ENCODE measurements at regions not wholly inside any gene's neighbourhood (a gene's known extent, or its start where the extent isn't known, plus 50 kb on each side); places are given as distances from the start of the nearest gene placed in this dataset.

DNA sequence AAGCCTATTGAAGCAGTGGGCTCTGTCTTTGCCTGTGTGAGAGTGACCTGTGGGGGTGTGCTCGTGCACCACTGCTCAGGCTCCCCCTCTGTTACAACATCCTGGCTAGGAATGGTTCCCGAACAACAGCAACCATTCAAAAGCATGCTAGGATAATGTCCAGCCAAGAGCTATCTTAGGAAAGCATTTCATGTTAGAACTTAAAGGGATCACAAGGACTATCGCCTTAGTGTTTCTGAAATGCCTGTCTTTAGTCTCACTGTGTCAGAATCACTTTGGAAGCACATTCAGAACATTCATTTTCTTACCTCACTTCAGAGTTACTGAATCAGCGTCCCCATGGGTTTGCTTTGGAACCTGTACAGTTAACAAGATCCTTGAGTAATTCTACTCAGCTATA, 134.9 kb upstream of the DSEL start:
- DNase-seq (ENCODE audit: low read depth in 3 of 3) = no peak

DNA sequence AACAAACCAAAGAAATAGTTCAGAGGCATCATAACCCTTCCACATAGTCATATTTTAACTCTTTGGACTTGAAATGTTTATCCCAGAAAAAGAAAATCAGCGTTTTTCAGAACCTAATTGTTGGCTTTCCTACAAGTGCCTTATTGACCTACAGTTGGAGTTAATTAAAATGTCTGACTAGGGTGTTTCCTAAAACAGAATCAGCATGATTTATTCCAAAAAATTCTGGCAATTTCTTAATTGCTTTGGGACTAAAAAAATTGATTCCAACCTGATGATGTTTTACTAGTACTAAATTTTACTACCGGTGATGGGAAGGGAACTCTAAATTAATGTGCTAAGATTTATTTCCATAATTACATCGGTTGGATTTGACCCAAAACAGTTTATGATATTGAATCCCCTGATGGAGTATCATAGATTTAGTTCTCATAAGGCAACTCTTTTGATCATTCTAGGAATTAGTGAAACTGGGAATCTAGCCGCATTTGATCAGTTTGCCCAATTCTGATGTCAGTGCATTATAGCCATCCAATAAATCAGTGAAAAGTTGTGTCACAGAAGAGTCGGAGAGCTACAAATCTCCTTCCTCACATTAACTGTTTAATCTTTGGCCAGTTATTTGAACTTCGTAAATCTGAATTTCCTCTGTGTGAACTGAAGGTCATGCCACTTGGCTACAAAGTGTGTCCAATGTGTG, 134.3 kb upstream of the DSEL start:
- no peak for DNase-seq (ENCODE audit: low read depth in 3 of 3)

DNA sequence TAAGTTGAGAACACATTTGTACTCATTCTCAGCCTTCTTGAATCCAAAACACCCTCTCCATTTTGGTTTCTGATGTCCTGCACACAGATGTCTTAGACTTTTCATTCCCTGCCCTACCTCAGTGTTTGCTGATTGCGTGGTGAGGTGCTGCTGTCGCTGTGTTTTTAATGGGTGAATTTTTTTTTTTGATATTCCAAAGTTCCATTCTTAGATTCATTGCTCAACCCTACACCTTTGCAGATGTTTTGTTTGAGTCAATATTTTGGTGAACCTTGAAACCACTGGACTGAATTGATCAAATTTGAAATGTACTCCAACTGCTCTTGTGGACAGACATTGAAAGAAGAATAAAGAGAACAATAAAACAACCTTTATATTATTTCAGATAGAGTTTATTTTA, 130.4 kb upstream of the DSEL start:
- no peak for DNase-seq (ENCODE audit: low read depth in 3 of 3)

DNA sequence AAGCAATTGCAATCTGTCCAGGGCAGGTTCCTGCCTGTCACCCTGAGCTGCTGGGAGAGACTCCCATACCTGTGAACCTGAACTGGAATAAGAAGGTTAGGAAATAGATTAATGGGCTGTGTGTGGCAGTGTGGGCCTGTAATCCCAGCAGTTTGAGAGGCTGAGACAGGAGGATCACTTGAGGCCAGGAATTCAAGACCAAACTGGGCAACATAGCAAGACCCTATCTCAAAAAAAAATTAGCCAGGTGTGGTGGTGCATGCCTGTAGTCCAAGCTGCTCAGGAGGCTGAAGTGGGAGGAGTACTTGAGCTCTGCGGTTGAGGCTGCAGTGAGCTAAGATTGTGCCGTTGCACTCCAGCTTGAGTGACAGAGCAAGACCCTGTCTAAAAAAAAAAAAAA, 127.7 kb upstream of the DSEL start:
- no peak for DNase-seq (ENCODE audit: low read depth in 3 of 3)

DNA sequence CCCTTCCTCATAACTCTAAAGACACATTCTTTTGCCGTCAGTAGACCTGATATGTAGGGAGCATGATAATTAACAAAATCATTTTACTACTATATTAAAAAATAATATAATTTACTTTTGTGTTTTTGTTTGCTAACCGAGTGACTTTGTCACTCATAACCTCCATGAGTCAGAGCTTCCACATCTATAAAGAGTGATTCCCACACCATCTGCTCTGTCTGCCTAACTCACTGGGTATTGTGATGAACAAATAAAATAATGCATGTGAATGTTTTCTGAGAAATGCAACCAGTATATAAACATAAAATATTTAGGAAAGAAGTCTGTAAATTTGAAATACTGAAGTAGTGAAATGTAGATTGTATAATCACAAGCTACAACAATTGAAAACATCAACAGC, 123.4 kb upstream of the DSEL start:
- DNase-seq (ENCODE audit: low read depth in 3 of 3) = no peak

DNA sequence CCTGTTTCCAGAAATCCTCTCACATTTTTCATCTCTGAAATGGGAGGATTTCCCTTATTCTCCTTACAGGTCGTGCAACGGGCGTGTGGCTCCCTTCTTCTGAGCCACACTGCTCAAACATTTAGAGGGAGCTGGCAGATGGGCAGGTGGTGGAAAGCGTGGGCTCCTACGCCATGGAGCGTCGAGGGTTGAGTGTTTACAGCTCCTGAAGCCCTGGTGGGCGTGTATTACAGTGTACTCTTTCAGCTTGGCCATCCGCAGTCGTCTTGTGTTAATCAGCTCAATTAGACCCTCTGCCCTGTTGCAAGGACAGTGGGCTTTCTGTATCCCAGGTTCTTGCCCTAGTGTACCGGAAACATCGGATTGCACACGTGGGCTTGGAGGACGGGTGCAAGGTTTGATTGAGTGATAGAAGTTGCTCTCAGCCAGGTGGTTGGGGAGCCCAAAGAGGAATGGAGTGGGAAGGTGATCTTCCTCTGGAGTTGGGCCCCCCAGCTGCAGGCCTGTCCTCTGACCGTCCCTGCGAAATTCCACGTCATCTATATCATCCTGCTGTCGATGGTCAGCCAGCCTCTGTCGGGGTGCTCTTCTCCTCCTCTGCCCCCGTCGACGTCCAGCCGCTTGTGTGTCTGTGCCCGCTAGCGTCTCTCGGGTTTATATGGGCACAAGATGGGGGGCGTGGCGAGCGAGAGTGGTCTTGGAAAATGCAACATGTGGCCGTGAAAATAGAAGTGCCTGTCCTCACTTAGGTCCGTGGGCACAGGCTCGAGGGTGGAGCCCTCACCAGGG, 120.3 kb upstream of the DSEL start:
- DNase-seq (ENCODE audit: low read depth in 3 of 3) = no peak

DNA sequence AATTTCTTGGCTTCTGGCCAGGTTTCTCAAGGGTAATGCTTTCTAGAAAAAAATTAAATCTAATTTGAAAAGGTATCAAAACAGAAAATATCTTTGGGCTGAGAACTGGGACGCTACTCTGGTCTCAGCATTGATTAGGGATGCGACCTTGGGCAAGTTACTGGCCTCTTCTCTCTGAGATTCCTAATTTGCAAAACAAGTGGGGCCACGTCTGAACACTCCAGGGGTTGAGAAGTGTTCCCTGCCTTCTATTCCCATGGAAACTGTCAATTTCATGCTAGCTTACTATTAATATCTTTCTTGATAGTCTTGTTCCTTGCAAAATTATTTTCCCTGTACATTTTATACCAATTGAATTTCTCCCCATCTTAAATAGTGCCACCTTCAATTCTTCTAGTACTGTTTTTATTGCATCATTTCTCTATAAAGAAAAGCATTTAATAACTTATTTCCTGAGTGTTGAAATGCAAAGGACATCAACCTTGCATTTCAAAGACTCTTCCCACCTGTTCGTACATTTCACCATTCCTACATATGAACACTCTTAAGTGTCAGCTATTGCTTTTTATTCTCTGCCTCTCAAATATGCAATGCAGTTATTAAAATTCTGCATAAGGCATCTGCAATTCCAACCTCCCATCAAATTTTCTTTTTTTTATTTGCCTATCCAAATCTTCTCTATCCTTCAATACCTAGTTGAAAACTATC, 118.3 kb upstream of the DSEL start:
- DNase-seq (ENCODE audit: low read depth in 3 of 3) = no peak

DNA sequence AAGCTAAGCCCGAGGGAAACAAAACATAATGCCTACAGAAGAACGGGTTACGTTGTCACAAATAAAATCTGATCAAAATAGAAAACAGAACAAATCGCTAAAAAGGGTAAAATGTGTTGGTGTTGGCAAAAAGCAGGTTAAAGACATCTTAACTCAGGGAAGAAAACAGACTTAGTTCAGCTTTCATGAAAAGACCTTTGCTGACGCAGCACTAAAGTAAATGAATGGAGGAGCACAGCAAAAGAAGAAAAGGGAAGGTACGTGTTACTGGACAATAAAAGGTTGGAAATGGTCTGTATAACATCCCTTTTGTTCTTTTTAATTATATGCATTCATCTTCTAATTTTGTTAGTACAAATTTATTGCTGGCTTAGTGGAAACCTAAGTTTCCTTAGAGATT, 117.4 kb upstream of the DSEL start:
- DNase-seq (ENCODE audit: low read depth in 3 of 3) = no peak

DNA sequence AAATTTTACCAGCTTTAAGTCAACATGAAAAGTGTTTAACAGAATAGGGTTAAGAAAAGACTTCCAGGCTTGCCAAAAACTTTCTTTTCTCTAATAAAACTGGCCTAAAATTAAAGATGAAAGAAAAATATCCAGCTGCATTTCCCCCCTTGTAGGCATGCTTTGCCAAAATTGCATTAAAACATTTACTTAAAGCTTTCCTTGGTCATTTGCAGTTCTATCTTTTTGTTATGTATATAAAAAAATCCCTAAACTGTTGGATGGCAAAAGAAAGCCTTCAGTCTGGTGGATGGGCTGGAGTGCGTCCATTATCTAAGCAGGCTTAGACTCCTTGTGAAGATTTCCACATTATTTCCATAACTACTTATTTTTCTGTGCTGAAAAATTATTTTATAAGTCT, 105.4 kb upstream of the DSEL start:
- DNase-seq (ENCODE audit: low read depth in 3 of 3) = no peak

DNA sequence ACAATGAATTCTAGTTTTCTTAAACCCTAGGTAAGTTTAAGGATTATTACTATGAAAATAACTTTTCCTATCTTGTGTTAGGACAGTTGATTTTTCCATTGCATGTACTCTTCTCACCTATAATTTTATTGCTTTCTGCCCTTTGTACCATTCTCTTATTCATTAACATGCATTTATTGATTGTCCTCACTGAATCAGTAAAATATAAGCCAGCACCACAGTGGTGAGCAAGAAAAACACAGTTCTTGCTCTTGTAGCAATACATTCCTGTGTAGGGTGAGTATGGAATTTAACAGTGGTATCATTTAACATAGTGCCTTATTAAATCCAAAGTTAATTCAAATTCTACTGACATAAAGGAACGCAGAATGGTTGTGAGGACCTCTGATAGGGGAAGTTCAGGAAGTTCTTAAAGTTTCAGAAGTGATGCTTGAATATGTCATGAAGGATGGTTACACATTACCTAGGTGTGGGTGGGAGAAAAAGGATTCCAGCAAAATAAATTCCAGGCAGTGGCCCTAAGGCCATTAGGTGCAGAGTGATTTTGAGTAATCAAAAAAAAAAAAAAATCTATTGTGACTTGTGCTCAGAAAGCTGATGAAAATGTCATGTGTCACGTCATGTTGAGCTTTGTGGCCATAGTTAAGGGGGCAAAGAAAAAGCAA, 104.7 kb upstream of the DSEL start:
- no peak for DNase-seq (ENCODE audit: low read depth in 3 of 3)

DNA sequence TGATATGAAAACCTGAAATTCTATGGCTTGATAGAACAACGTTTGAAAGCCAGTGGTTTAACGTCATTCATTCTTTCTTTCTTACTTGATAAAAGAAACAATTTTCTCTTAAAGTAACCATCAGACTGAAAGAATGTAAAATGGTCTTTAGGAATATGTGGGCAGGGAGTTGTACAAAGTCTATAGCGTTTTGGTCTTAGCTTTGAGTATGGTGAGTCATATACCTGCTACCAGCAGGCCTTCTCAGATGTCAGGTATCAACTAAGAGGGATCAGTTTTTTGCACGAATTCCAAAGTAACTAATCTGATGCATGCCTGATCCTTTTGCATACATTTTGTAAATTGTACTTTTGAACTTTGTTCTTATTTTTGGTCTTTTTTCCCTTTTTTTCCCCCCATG, 101.5 kb upstream of the DSEL start:
- DNase-seq (ENCODE audit: low read depth in 3 of 3) = no peak

DNA sequence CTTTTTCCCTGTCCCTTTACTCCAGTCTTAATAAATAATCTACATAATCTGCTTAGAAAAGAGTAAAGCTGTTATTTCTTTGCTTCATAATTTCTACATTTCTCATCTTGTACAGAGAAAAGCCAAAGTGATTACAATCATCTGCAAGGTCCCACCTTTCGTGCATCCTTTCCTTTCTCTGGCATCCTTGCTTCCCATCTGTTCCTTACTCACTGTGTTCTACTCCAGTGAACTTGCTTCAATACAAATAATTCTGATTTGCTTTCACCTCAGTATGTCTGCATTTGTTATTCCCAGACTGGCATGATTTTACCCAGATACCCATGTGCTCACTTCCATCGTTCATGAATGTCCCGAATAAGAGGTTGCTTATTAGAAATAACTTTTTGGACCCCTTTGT, 99.4 kb upstream of the DSEL start:
- no peak for DNase-seq (ENCODE audit: low read depth in 3 of 3)

DNA sequence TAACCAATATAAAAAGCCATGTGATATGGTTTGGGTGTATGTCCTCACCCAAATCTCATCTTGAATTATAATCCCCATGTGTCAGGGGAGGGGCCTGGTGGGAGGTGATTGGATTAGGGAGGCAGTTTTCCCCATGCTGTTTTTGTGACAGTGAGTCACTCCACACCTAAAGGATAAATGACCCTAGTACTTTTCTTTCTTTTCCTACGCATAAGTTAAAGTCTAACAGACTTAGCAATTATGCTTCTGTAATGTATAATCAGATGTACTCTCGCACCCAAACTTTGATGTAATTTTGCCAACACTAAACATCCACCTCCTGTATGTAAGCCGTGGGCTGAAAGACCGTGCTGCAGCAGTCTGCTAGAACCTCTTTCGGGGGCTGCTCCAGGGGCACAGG, 97.2 kb upstream of the DSEL start:
- DNase-seq (ENCODE audit: low read depth in 3 of 3) = no peak

DNA sequence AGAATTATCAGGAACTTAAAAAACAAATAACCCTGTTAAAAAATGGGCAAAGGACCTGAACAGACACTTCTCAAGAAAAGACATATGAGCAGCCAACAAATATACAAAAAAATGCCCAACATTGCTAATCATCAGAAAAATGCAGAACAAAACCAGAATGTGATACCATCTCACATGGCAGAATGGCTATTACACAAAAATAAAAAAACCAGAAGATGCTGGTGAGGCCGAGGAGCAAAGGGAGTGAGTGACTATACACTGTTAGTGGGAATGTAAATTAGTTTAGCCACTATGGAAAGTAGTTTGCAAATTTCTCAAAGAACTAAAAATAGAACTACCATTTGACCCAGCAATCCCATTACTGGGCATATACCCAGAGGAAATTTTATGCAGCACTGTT, 95.8 kb upstream of the DSEL start:
- DNase-seq (ENCODE audit: low read depth in 3 of 3) = no peak

DNA sequence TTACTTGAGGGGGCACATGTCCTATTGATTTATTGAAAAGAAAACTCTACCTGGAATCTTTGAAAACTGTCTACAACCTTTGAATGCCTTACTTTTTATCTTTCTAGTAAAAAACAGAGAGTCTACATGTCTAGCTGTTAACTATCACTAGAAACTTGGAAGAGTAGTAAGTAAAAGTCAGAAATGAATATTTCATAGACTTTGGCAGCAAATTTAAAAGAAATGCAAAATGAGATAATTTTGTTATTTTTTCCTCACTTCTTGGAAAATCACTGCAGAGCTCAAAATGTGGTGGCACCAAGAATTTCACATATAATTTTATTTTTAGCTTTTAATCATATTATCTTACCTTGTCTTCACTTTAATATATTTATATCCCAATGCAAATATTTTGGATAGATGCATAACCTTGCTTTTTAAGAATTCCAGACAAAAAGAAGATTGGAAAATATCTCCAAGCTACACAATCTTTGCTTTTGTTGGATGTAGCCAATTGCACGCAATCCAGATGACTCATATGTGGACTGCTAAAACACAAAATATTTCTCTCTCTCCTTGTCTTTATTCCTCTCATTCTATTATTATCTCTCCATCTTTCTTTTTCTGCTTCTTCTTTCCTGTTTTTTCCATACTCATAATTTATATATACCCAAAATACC, 92.2 kb upstream of the DSEL start:
- DNase-seq (ENCODE audit: low read depth in 3 of 3) = no peak

DNA sequence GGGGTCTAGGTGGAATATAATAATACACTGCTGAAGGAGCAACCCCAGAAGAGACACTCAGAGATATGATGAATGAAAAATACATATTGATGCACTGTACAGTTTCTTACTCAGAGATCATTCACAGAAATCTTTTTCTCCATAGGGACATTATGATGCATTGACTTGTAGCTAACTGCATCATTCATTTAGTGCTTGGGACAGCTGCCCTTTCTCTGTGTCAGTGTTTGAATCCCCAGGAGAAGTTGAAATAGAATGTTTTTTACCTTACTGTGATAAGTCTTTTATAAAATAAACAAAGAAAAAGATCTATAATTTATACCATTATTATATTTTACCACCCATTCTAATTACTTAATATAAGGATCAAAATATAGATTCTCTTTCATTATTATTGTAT, 91.7 kb upstream of the DSEL start:
- no peak for DNase-seq (ENCODE audit: low read depth in 3 of 3)

DNA sequence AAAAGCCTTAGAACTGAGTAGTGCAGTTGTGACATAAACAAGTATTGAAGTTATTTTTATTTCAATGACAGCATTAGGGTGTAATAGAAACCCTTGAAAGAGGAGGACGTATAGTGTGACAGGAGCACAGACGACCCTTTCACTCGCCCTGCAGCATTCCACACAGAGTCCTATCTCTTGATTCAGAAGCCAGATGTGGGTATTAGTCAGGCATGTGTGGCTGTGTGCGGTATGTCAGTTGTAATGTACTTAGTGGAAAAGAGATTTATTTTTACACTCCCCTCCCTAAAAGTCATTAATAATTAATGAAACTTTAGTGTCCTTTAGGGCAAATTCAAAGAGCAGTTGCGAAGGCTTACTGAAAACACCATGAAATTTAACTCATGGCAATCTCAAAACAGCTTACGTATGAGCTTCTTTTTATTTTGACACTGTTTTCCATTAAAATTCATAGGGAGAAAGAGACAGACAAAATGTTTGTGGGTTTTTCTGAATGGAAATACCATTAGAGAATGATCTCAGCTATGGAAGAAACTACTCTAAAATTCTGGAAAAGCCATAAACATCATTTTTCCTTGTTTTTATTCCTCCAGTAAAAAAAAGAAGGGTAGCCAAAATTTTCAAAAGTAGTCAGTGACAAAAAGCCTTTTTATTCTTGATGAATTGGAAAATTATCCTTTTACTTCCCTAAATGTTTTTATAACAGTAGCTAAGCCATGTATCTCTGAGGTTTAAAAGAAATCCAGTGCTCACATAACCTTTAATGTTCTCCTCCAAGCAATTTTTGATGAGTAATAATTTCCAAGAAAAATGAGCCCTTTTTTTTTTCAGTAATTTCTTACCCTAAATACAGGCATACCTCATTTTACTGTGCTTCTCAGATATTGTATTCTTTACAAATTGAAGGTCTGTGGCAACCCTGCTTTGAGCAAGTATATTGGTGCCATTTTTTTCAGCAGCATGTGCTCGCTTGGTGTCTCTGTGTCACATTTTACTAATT, 84.0 kb upstream of the DSEL start:
- DNase-seq (ENCODE audit: low read depth in 3 of 3) = no peak

DNA sequence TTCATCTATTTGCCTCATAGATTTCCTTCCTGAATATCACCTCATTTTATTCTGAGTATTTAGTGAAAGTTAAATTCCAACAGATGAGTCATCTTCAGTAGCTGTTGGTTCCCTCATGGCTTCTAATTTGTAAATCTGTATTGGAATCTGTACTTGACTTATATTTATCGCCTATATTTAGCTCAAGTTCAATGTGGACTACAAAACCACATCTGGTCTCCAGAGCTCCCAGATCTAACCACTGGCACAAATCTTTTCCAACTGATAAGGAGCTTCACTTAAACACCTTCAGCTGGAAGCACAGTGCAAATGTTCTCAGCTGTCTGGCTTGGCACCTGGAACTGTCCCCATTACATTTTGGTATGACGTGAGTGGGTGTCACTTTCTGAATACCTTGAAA, 82.8 kb upstream of the DSEL start:
- DNase-seq (ENCODE audit: low read depth in 3 of 3) = no peak

DNA sequence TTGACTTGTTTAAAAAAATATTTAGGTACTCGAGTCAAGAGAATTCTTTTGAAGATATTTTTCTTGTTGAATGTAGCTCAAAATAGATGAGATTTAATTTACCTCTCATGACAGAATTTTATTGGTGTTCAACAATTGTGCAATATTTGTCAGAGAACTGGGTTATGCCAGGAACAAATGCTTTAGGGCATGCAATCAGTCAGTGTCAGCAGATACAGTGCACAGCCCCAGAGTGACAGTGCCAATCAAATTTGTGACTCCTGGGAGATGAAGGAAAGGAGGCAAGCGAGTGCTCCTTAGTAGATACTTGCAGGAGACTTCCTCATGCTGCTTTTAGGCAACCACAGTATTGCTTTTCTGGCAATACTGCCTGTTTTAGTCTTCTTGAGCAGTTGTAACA, 81.2 kb upstream of the DSEL start:
- no peak for DNase-seq (ENCODE audit: low read depth in 3 of 3)

DNA sequence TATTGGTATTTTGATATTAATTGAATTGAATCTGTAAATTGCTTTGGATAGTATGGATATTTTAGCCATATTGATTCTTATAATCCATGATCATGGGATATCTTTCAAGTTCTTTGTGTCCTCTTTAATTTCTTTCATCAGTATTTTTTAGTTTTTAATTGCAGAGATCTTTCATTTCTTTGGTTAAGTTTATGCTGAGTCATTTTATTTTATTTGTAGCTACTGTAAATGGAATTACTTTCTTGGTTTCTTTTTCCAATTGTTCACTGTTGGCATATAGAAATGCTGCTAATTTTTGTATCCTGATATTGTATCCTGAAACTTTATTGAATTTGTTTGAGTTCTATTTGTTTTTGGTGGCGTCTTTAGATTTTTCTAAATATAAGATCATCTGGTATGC, 79.5 kb upstream of the DSEL start:
- no peak for DNase-seq (ENCODE audit: low read depth in 3 of 3)
